Uterus (tissue), 3 donors: ENCODE measurements at regions not wholly inside any gene's neighbourhood (a gene's known extent, or its start where the extent isn't known, plus 50 kb on each side); places are given as distances from the start of the nearest gene placed in this dataset.
"Not testable (repeated sequence)": the region's sequence is repeated elsewhere in the genome, so short reads cannot be mapped to it uniquely, and the experiment has no call there.

Experiments used
- DNase-seq, 2 donors: peaks; one replicate each; pipeline ENCODE4 v3.0.0-alpha.2; 2019 to 2020
- H3K27ac ChIP-seq, 2 donors: fragments of 200-600 bp; sonication (generic); 1 replicate in 1 of 2; 2 replicates in 1 of 2; pipeline ENCODE4 v1.5.1; 2016 to 2018
- H3K27me3 ChIP-seq, 2 donors: fragments of 200-600 bp; sonication (generic); one replicate each; pipeline ENCODE4 v1.5.1; 2018 to 2019; ENCODE audit warnings: control low read depth in 1 of 2
- H3K36me3 ChIP-seq, 2 donors: fragments of 200-600 bp; sonication (generic); one replicate each; pipeline ENCODE4 v1.5.1; 2019; ENCODE audit warnings: control low read depth in 1 of 2
- H3K4me1 ChIP-seq, 2 donors: fragments of 200-600 bp; sonication (generic); one replicate each; pipeline ENCODE4 v1.5.1; 2018 to 2019; ENCODE audit warnings: control low read depth in 1 of 2
- H3K4me3 ChIP-seq, 2 donors: fragments of 200-600 bp; sonication (generic); 1 replicate in 1 of 2; 2 replicates in 1 of 2; pipeline ENCODE4 v1.5.1; 2018 to 2019; ENCODE audit warnings: mild to moderate bottlenecking in 1 of 2
- H3K9me3 ChIP-seq, 2 donors: fragments of 200-600 bp; sonication (generic); one replicate each; pipeline ENCODE4 v1.5.1; 2019; ENCODE audit warnings: control low read depth in 1 of 2
- CTCF ChIP-seq, 4 experiments: fragments of 200-600 bp in 2 of 4; fragments of 450-650 bp in 2 of 4; sonication (generic) in 2 of 4; IDR thresholded peaks; one replicate each; pipeline ENCODE4 v1.5.1; 2016 to 2019; ENCODE audit warnings: antibody characterized with exemption in 4 of 4, mild to moderate bottlenecking in 2 of 4, moderate library complexity in 1 of 4
- POLR2A ChIP-seq, 2 donors: fragments of 450-650 bp; IDR thresholded peaks; one replicate each; pipeline ENCODE4 v1.6.1; 2016; ENCODE audit warnings: antibody characterized with exemption in 2 of 2, mild to moderate bottlenecking in 1 of 2, moderate library complexity in 1 of 2
- intact Hi-C: fragments of 100-400 bp; cut with DNase I; formaldehyde crosslinking; loops from one replicate; pipeline ENCODE4 v1.15.1; 2023; ENCODE audit warnings: low total_unique reads
- donor health status: DM: yes; HTN: yes; CAD: no.

GRCh38 chr5:79924936-79925893 lies 65.8 kb downstream of the MTX3 start:
- Histone ChIP-seq H3K4me1 (no peaks in the 10 kb centered on the region), H3K4me3 (no peak overlapping the region), H3K27me3 (no peaks in the 10 kb centered on the region), H3K36me3 (no peaks in the 10 kb centered on the region), H3K9me3 (no peaks in the 10 kb centered on the region), H3K27ac (no peak overlapping the region)
- intact Hi-C loops, result no loop called here
- no peak for DNase-seq
- TF ChIP-seq POLR2A (IDR thresholded peaks at IDR 0.05) (no peak), CTCF (IDR thresholded peaks at IDR 0.05) (no peak)

- intact Hi-C loops, result no loop called here
- H3K9me3 ChIP-seq, result no peaks in the 10 kb centered on the region
- no peak overlapping the region for H3K27ac ChIP-seq
- H3K4me3 ChIP-seq, result no peak overlapping the region
- H3K27me3 ChIP-seq, result no peaks in the 10 kb centered on the region
- no peak for DNase-seq
- TF ChIP-seq CTCF (IDR thresholded peaks at IDR 0.05), result no peak
- TF ChIP-seq POLR2A (IDR thresholded peaks at IDR 0.05), result no peak
- H3K4me1 ChIP-seq, result no peaks in the 10 kb centered on the region
- H3K36me3 ChIP-seq, result no peaks in the 10 kb centered on the region
Measured at GRCh38 chr5:79923431-79923830, 67.6 kb downstream of the MTX3 start.

GRCh38 chr5:79922626-79923025 lies 68.4 kb downstream of the MTX3 start:
- DNase-seq, result no peak
- Histone ChIP-seq H3K9me3 (no peaks in the 10 kb centered on the region), H3K27me3 (no peaks in the 10 kb centered on the region), H3K27ac (no peak overlapping the region), H3K4me1 (no peaks in the 10 kb centered on the region), H3K36me3 (no peaks in the 10 kb centered on the region), H3K4me3 (no peak overlapping the region)
- intact Hi-C loops, result no loop called here
- no peak for TF ChIP-seq POLR2A (IDR thresholded peaks at IDR 0.05)
- no peak for TF ChIP-seq CTCF (IDR thresholded peaks at IDR 0.05)

GRCh38 chr5:79907452-79907851 lies 83.6 kb downstream of the MTX3 start:
- H3K27ac ChIP-seq, H3K4me1 ChIP-seq, intact Hi-C loops, H3K36me3 ChIP-seq, H3K27me3 ChIP-seq, H3K9me3 ChIP-seq, DNase-seq, H3K4me3 ChIP-seq: not testable (repeated sequence)

- DNase-seq, H3K4me3 ChIP-seq, H3K4me1 ChIP-seq, H3K27me3 ChIP-seq, intact Hi-C loops, H3K27ac ChIP-seq, H3K36me3 ChIP-seq, H3K9me3 ChIP-seq: not testable (repeated sequence)
Measured at GRCh38 chr5:79902571-79902970, 88.5 kb downstream of the MTX3 start.

GRCh38 chr5:79901631-79902030 lies 89.4 kb downstream of the MTX3 start:
- H3K27ac ChIP-seq, result no peak overlapping the region
- no peaks in the 10 kb centered on the region for H3K4me1 ChIP-seq
- no peaks in the 10 kb centered on the region for H3K9me3 ChIP-seq
- TF ChIP-seq POLR2A (IDR thresholded peaks at IDR 0.05) (no peak), CTCF (IDR thresholded peaks at IDR 0.05) (no peak)
- H3K27me3 ChIP-seq, result no peaks in the 10 kb centered on the region
- H3K36me3 ChIP-seq, result no peaks in the 10 kb centered on the region
- no peak for DNase-seq
- no peak overlapping the region for H3K4me3 ChIP-seq
- intact Hi-C loops, result no loop called here
